ENCODE measurements at regions not wholly inside any gene's neighbourhood (a gene's known extent, or its start where the extent isn't known, plus 50 kb on each side); places are given as distances from the start of the nearest gene placed in this dataset.

- ATAC-seq: no peak
- no peak for TF ChIP-seq TOX (CRISPR knock-in tag; IDR thresholded peaks at IDR 0.05; ENCODE audit: borderline replicate concordance)
- TF ChIP-seq RARB (CRISPR knock-in tag; IDR thresholded peaks at IDR 0.05): no peak
- TF ChIP-seq CREB5 (CRISPR knock-in tag; IDR thresholded peaks at IDR 0.05; ENCODE audit: low read depth): no peak
- TF ChIP-seq PPARA (CRISPR knock-in tag; IDR thresholded peaks at IDR 0.05; ENCODE audit: borderline replicate concordance): no peak
- TF ChIP-seq ZNF8 (CRISPR knock-in tag; IDR thresholded peaks at IDR 0.05): no peak
- TF ChIP-seq ESRRG (CRISPR knock-in tag; IDR thresholded peaks at IDR 0.05): no peak
- TF ChIP-seq ZFP3 (CRISPR knock-in tag; IDR thresholded peaks at IDR 0.05): no peak
- no peak for TF ChIP-seq CSRNP3 (CRISPR knock-in tag; IDR thresholded peaks at IDR 0.05)
- TF ChIP-seq ARNTL (CRISPR knock-in tag; IDR thresholded peaks at IDR 0.05; ENCODE audit: borderline replicate concordance, low read depth): no peak
These were observed 96.8 kb downstream of the IYD start for GRCh38 chr6:150465610-150466009.

GRCh38 chr6:150466196-150466595, 97.4 kb downstream of the IYD start:
- no peak for TF ChIP-seq TSHZ2 (CRISPR knock-in tag; IDR thresholded peaks at IDR 0.05)
- no peak for TF ChIP-seq ZFP3 (CRISPR knock-in tag; IDR thresholded peaks at IDR 0.05)
- no peak for TF ChIP-seq ZFP30 (CRISPR knock-in tag; IDR thresholded peaks at IDR 0.05)
- no peak for TF ChIP-seq POU6F1 (CRISPR knock-in tag; IDR thresholded peaks at IDR 0.05; ENCODE audit: borderline replicate concordance, low read depth)
- no peak for TF ChIP-seq CSRNP3 (CRISPR knock-in tag; IDR thresholded peaks at IDR 0.05)
- no peak for TF ChIP-seq RARB (CRISPR knock-in tag; IDR thresholded peaks at IDR 0.05)
- no peak for TF ChIP-seq OSR1 (CRISPR knock-in tag; IDR thresholded peaks at IDR 0.05)
- TF ChIP-seq CREB5 (CRISPR knock-in tag; IDR thresholded peaks at IDR 0.05; ENCODE audit: low read depth): no peak
- no peak for TF ChIP-seq ESRRG (CRISPR knock-in tag; IDR thresholded peaks at IDR 0.05)
- no peak for TF ChIP-seq ZC3H10 (CRISPR knock-in tag; IDR thresholded peaks at IDR 0.05)
- TF ChIP-seq TCF4 (CRISPR knock-in tag; IDR thresholded peaks at IDR 0.05; ENCODE audit: borderline replicate concordance): no peak
- TF ChIP-seq ARNTL (CRISPR knock-in tag; IDR thresholded peaks at IDR 0.05; ENCODE audit: borderline replicate concordance, low read depth): no peak
- no peak for TF ChIP-seq BACH2 (CRISPR knock-in tag; IDR thresholded peaks at IDR 0.05; ENCODE audit: borderline replicate concordance)
- TF ChIP-seq PATZ1 (CRISPR knock-in tag; IDR thresholded peaks at IDR 0.05; ENCODE audit: borderline replicate concordance): no peak
- TF ChIP-seq SNAI2 (CRISPR knock-in tag; IDR thresholded peaks at IDR 0.05): no peak
- TF ChIP-seq TOX (CRISPR knock-in tag; IDR thresholded peaks at IDR 0.05; ENCODE audit: borderline replicate concordance): no peak
- TF ChIP-seq CSDC2 (CRISPR knock-in tag; IDR thresholded peaks at IDR 0.05): no peak
- no peak for TF ChIP-seq ZNF565 (CRISPR knock-in tag; conservative IDR thresholded peaks at IDR 0.05; ENCODE audit: low read depth)
- no peak for TF ChIP-seq ISL1 (CRISPR knock-in tag; IDR thresholded peaks at IDR 0.05)
- no peak for TF ChIP-seq PPARA (CRISPR knock-in tag; IDR thresholded peaks at IDR 0.05; ENCODE audit: borderline replicate concordance)
- ATAC-seq: no peak

Data from SK-N-SH treated with all-trans-retinoic acid at 6 μM for 48 hours (cell line).